B cell (primary cell): ENCODE measurements at regions not wholly inside any gene's neighbourhood (a gene's known extent, or its start where the extent isn't known, plus 50 kb on each side); places are given as distances from the start of the nearest gene placed in this dataset.

Source experiments
- ATAC-seq: fragments of 200-7000 bp; cut with Tn5 transposase; one replicate; pipeline ENCODE4 v1.10.0; 2021; ENCODE audit warnings: low read depth, mild to moderate bottlenecking, moderate number of reproducible peaks, moderate library complexity
- CTCF ChIA-PET: fragments of 350-600 bp; sonication (Branson Sonifier 250); formaldehyde crosslinking; loops from one replicate; lab custom pipeline; 2021; ENCODE audit warnings: antibody characterized with exemption, inconsistent platforms; lab: Charles Lee
- POLR2A ChIA-PET: fragments of 350-600 bp; sonication (Branson Sonifier 250); formaldehyde crosslinking; loops from one replicate; lab custom pipeline; 2021; ENCODE audit warnings: antibody characterized with exemption; lab: Charles Lee
- DNase-seq: peaks from one replicate; pipeline ENCODE4 v3.0.0; 2013
- H2AFZ ChIP-seq: 2 replicates; pipeline ENCODE4 v1.6.1; 2012; ENCODE audit warnings: mild to moderate bottlenecking, low read depth, low read length; ENCODE audit not compliant: insufficient read depth, poor library complexity, severe bottlenecking
- H3K27ac ChIP-seq, 2 donors: 1 replicate in 1 of 2; 2 replicates in 1 of 2; pipeline ENCODE4 v1.5.1; 2012 to 2013; ENCODE audit warnings: low read length in 2 of 2, mild to moderate bottlenecking in 2 of 2, moderate library complexity in 1 of 2
- H3K27me3 ChIP-seq, 4 experiments: fragments of 200-600 bp in 1 of 4; sonication (generic) in 1 of 4; replicated peaks in 1 of 4; 1 replicate in 2 of 4; 2 replicates in 2 of 4; pipeline versions ENCODE4 v1.6.1 to v1.7.0; 2013 to 2016; ENCODE audit warnings: low read length in 3 of 4, mild to moderate bottlenecking in 2 of 4, mixed read lengths in 1 of 4, moderate library complexity in 1 of 4; ENCODE audit not compliant: insufficient read depth in 4 of 4, control insufficient read depth in 3 of 4; ENCODE audit errors: control extremely low read depth in 1 of 4
- H3K36me3 ChIP-seq, 2 experiments: replicated peaks in 1 of 2; 1 replicate in 1 of 2; 2 replicates in 1 of 2; pipeline versions ENCODE4 v1.6.1 to v1.7.1; 2013; ENCODE audit warnings: low read length in 1 of 2; ENCODE audit not compliant: insufficient read depth in 2 of 2, control insufficient read depth in 1 of 2; ENCODE audit errors: control extremely low read depth in 1 of 2, extremely low read depth in 1 of 2
- H3K4me1 ChIP-seq, 2 donors: fragments of 200-600 bp in 1 of 2; sonication (generic) in 1 of 2; 1 replicate in 1 of 2; 2 replicates in 1 of 2; pipeline versions ENCODE4 v1.5.1 to v1.6.1; 2013 to 2017; ENCODE audit warnings: low read length in 2 of 2; ENCODE audit not compliant: control insufficient read depth in 2 of 2, insufficient read depth in 2 of 2
- H3K4me2 ChIP-seq: replicated peaks from 2 replicates; pipeline ENCODE3; 2012; ENCODE audit warnings: mild to moderate bottlenecking, low read depth, low read length; ENCODE audit not compliant: poor library complexity, severe bottlenecking
- H3K4me3 ChIP-seq, 5 experiments: fragments of 200-600 bp in 1 of 5; sonication (generic) in 1 of 5; 1 replicate in 3 of 5; 2 replicates in 2 of 5; pipeline versions ENCODE4 v1.5.1 to v1.7.0; 2011 to 2016; ENCODE audit warnings: low read length in 4 of 5, mild to moderate bottlenecking in 4 of 5, low read depth in 2 of 5, control low read depth in 1 of 5, moderate library complexity in 1 of 5; ENCODE audit not compliant: insufficient read depth in 1 of 5; ENCODE audit errors: control extremely low read depth in 1 of 5, extremely low read depth in 1 of 5
- H3K79me2 ChIP-seq: fragments of 200-600 bp; sonication (generic); one replicate; pipeline ENCODE4 v1.6.0; 2016; ENCODE audit warnings: low read length; ENCODE audit not compliant: control insufficient read depth, insufficient read depth
- H3K9ac ChIP-seq: fragments of 200-600 bp; sonication (generic); 2 replicates; pipeline ENCODE4 v1.6.1; 2017; ENCODE audit warnings: mild to moderate bottlenecking, low read length, moderate library complexity
- H3K9me3 ChIP-seq, 3 donors: one replicate each; pipeline versions ENCODE4 v1.6.1 to v1.7.1; 2013; ENCODE audit warnings: low read length in 2 of 3; ENCODE audit not compliant: control insufficient read depth in 2 of 3, insufficient read depth in 1 of 3; ENCODE audit errors: control extremely low read depth in 1 of 3
- H4K20me1 ChIP-seq: 2 replicates; pipeline ENCODE4 v1.6.0; 2012; ENCODE audit warnings: mild to moderate bottlenecking, low read length; ENCODE audit not compliant: insufficient read depth, control insufficient read depth, poor library complexity, severe bottlenecking
- H3K27ac Mint-ChIP-seq: one replicate; pipeline ENCODE4 v1.8.0; 2021; ENCODE audit warnings: mixed read lengths
- H3K27me3 Mint-ChIP-seq: one replicate; pipeline ENCODE4 v1.8.0; 2021; ENCODE audit warnings: mixed read lengths
- H3K4me1 Mint-ChIP-seq: one replicate; pipeline ENCODE4 v1.8.0; 2021; ENCODE audit warnings: mixed read lengths
- H3K4me3 Mint-ChIP-seq: one replicate; pipeline ENCODE4 v1.8.0; 2021; ENCODE audit warnings: mixed read lengths
- H3K9me3 Mint-ChIP-seq: one replicate; pipeline ENCODE4 v1.8.0; 2022; ENCODE audit warnings: mixed read lengths; ENCODE audit not compliant: insufficient read depth
- CTCF ChIP-seq: fragments of 200-600 bp; IDR thresholded peaks from one replicate; pipeline ENCODE4 v1.8.0; 2022; ENCODE audit warnings: antibody characterized with exemption, mild to moderate bottlenecking
- EZH2 ChIP-seq: IDR thresholded peaks from 2 replicates; pipeline ENCODE4 v1.6.1; 2012; ENCODE audit warnings: borderline replicate concordance, low read depth, mild to moderate bottlenecking, moderate library complexity, low read length; ENCODE audit not compliant: insufficient read depth, poor library complexity, severe bottlenecking
- WGBS: methylation state at CpG from one replicate; pipeline ENCODE4 v1.1.5; 2013; ENCODE audit warnings: missing lambda C conversion rate; ENCODE audit not compliant: insufficient coverage; 5-methylcytosine and 5-hydroxymethylcytosine counted together
- intact Hi-C: fragments of 100-400 bp; cut with micrococcal nuclease; formaldehyde crosslinking; loops from one replicate; pipeline ENCODE4 v1.10.0; 2022

GRCh38 chr9:87167161-87167560 is 219.9 kb upstream of the GAS1 start:
- no peak for TF ChIP-seq CTCF
- TF ChIP-seq EZH2 = no peak
- Histone ChIP-seq H3K27me3 (no peaks in the 10 kb centered on the region), H3K79me2 (no peaks in the 10 kb centered on the region), H3K4me3 (no peak overlapping the region), H3K36me3 (no peaks in the 10 kb centered on the region), H3K9ac (no peak overlapping the region), H3K4me1 (no peaks in the 10 kb centered on the region), H3K4me2 (no peak overlapping the region), H3K9me3 (no peaks in the 10 kb centered on the region), H2AFZ (no peak overlapping the region), H4K20me1 (no peaks in the 10 kb centered on the region), H3K27ac (no peak overlapping the region)
- Mint-ChIP-seq H3K9me3 (no peaks in the 10 kb centered on the region), H3K4me3 (no peak overlapping the region), H3K27me3 (no peaks in the 10 kb centered on the region), H3K4me1 (no peaks in the 10 kb centered on the region), H3K27ac (no peak overlapping the region)
- ChIA-PET CTCF (no interaction called here), POLR2A (no interaction called here)
- ATAC-seq = no peak
- intact Hi-C loops = no loop called here
- no peak for DNase-seq
- WGBS = 81% methylated on average over 5 of the region's 5 CpGs

- intact Hi-C loops = no loop called here
- no peaks in the 10 kb centered on the region for H4K20me1 ChIP-seq
- H3K9me3 Mint-ChIP-seq = no peaks in the 10 kb centered on the region
- no peaks in the 10 kb centered on the region for H3K27me3 Mint-ChIP-seq
- ATAC-seq = no peak
- no CpG with 5 or more reads among the region's 4 CpGs for WGBS
- H3K4me2 ChIP-seq = no peak overlapping the region
- no peaks in the 10 kb centered on the region for H3K27me3 ChIP-seq
- no peak overlapping the region for H3K27ac ChIP-seq
- no peak overlapping the region for H2AFZ ChIP-seq
- POLR2A ChIA-PET = no interaction called here
- no peak overlapping the region for H3K4me3 ChIP-seq
- H3K27ac Mint-ChIP-seq = no peak overlapping the region
- no peak for TF ChIP-seq CTCF
- no peak for TF ChIP-seq EZH2
- H3K36me3 ChIP-seq = no peaks in the 10 kb centered on the region
- no peak for DNase-seq
- no peaks in the 10 kb centered on the region for H3K79me2 ChIP-seq
- H3K4me3 Mint-ChIP-seq = no peak overlapping the region
- no peak overlapping the region for H3K9ac ChIP-seq
- H3K4me1 Mint-ChIP-seq = no peaks in the 10 kb centered on the region
- H3K9me3 ChIP-seq = no peaks in the 10 kb centered on the region
- no peaks in the 10 kb centered on the region for H3K4me1 ChIP-seq
- CTCF ChIA-PET = no interaction called here
These were observed 220.3 kb upstream of the GAS1 start for GRCh38 chr9:87167582-87167981.
